GM18868 (cell line): ENCODE measurements at regions not wholly inside any gene's neighbourhood (a gene's known extent, or its start where the extent isn't known, plus 50 kb on each side); places are given as distances from the start of the nearest gene placed in this dataset.

Source experiments
- ATAC-seq: cut with Tn5 transposase; IDR thresholded peaks from one replicate; pipeline ENCODE4 v1.9.1; 2021; ENCODE audit warnings: mild to moderate bottlenecking, moderate library complexity; ENCODE audit not compliant: unreplicated experiment

- ATAC-seq = no peak
Observed at GRCh38 chr6:167731731-167732422, 94.8 kb upstream of the AFDN start.

DNA sequence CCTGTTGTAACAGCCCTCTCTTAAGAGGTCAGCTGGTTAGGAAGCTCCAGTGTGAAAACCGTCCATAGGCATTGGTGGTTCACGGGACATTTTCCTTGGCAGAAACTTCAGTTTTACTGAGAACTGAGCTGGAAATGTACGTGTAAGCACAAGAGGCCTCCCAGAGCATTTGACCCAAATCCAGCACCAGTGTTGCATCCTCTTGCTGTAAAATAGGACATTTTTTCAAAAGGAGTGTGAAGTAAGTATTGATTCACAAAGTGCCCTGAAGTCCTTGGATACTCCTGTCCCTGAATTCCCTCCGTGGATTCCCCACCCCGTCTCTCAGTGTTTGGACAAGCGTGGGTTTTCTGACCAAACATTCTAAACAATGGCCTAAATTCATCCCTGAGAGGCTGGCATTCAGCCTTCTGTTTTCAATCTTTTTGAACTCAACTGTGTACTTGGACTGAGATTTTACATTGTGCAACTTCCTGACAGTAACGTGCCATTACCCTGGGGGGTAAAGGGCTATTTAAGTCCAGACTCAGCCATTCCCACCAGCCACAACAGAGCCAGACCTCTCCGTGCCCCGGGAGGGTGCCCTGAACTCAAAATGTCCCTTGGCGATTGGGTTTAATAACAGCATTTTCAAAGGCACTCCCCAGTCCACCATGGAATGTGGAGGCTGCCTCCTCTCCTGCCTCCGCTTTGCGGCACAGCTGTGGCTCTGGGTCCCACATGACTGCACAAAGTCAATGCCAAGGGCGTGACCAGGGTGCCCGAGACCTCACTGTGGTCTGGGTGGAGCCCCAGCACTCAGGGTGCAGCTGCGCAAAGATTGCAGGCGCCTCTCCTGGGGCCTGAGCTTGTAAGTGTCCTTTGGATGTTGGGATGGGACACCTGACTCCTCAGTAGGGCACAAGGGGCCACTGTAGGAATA lies 92.7 kb upstream of the AFDN start:
- no peak for ATAC-seq

DNA sequence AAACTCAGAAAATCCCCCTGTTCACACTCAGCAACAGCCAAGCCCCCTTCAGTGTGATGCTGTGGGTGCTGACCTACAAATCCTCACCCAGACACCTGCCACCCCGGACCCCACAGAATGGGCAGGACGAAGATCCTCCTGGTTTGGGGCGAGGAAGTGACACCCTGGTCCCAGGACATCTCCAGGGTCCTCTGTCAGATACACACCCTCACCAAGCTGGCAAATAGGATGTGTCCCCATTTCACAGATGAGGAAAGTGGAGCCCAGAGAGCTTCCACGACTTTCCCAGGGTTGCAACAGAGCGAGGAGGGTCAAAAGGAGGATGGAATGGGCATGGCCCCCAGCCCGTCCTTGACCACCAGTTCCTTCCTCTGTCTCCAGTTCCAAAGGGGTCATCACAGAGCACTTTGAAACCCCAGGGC lies 92.0 kb upstream of the AFDN start:
- no peak for ATAC-seq

- no peak for ATAC-seq
Observed at GRCh38 chr6:167735084-167735950, 91.4 kb upstream of the AFDN start.

DNA sequence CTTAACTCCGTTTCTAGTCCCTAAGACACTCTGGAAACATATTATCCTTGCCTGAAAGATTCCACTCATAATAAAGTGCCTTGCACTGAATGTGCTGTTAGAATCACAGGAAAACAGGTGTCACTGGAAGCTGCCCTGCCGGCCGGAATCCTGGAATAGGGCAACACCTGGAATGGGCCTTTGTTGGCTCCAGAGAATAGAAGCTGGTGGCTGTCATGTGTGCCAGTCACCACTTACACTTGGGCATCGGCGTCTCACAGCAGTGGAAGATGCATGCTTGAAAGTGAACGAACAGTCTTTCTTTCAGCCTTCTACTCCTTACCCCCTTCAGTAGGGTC lies 90.8 kb upstream of the AFDN start:
- ATAC-seq = no peak

DNA sequence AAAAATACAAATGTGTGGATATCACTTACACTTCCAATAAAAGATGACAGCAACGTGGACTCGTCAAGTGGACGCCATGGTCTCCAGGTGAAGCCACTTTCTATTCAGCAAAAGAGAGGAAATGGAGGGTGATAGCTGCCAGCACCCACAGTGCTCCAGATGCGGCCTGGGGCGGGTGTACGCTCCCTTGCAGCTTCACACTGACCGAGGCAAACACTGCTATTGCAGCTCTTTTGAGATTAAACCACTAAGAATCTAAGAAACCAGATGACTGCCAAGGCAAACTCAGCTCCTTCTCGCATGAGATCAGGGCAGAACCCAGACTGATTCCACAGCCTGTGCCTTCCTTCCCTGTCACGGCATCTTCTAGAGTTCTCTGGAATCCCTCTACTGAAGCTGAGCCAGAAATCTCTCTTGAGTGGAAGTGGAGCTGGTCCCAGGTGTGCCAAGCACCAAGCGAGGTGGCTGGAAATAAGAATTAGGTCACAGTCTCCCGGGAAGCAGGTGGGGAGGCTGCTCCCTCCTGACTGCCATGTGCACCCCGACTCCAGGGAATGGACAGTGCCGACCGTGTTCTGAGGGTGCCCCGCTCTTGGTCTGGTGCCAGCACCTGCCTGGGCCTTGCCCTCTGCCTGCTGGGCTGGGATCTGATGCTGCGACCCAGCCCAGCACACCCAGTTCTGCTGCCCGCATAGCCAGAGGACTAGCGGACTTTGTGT lies 90.1 kb upstream of the AFDN start:
- ATAC-seq = no peak

- ATAC-seq = no peak
Observed at GRCh38 chr6:167737205-167737830, 89.4 kb upstream of the AFDN start.

- no peak for ATAC-seq
Observed at GRCh38 chr6:167738386-167738785, 88.3 kb upstream of the AFDN start.

- no peak for ATAC-seq
Observed at GRCh38 chr6:167739721-167740475, 86.8 kb upstream of the AFDN start.

DNA sequence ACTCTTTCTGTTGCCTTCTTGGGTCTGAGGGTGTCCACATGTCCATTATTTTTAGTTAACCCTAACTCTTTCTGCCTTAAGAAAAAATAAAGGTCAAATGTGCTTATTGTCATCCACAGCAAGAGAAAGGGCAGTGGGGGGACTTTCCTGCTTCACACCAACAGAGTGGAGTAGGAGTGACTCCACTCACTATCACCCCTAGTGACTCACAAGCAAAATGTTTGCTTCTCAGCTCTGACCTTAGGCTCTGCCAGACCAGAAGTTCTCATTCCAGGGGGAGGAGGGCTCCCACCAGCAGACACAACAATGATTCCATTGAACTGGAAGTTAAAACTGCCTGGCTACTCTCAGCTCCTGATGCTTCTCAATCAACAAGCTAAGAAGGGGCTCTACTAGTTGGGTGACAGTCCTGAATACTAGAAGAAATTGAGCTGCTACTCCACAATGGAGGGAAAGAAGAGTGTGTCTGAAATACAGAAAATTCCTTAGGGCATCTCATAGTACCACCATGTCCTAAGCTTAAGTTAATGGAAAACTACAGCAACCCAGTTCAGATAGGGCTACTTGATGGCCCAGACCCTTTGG lies 83.9 kb upstream of the AFDN start:
- no peak for ATAC-seq

DNA sequence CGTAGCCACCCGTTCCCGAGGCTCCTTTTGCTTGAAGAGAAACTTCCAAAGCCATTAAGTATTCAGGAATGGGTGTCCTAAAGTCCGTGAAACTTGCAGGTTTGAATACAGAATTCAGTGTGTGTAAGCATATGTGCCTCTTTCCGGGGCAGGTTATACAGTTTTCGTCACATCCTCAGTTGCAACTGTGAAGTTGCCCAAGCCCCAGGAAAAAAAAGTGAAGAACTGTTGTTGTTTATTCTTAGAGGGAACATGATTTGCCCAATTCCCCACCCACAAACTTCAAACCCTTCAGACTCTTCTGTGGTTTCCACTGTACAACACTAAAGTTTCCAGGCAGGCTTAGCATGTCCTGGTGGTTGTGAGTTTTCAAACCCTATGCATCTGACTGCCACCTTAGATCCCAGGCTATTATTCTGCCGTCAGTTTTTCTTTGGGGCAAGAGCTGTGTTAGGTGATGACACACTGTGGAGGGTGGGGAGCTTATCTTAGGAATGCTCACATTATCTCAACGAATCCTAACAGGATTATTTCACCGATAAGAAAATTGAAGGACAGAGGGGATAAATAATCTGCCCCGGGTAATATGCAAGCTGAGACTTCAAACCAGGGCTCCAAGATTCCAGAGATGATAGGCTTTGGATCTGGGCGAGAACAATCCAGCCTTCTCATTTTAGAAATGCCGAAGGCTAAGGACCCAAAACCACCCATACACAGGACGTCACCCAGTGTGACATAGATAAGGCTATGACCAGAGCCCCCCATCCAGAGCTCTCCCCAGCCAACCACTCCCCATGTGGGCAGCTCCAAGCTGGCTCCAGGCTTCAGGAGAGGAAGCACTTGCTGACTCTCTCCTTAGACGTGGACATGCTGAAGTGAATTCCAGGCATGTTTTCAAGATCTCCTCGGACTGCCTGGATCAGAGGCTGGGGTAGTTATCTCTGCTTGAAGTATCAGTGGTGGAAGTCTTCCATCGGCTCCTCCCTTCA lies 81.7 kb upstream of the AFDN start:
- no peak for ATAC-seq

- no peak for ATAC-seq
Observed at GRCh38 chr6:167745670-167746389, 80.9 kb upstream of the AFDN start.

DNA sequence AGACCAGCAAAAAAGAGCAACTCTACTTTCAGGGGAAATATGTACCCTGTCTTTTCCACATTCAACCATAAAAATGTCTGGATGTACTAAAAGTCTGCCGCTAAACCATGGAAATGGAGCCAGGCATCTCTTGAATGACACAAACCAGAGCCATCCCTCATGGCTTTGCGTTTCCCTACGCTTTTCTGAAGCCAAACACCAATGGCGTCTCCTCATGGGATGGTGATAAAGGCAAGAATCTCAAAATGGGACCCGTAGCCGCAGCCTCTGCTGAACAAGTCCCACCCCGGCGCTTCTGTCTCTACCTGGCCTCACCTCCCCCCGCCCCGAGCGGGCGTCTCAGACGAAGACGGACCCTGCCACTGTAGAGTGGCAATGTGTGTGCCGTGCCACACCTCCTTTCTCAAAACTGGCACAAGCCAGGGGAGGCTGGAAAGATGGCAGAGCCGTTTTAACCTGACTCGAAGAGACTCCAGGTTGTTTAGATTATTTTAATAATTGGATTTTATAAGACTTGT lies 80.3 kb upstream of the AFDN start:
- ATAC-seq = no peak

- no peak for ATAC-seq
Observed at GRCh38 chr6:167746975-167747374, 79.7 kb upstream of the AFDN start.

GRCh38 chr6:167747645-167748044 lies 79.1 kb upstream of the AFDN start:
- no peak for ATAC-seq

GRCh38 chr6:167748046-167748445 lies 78.7 kb upstream of the AFDN start:
- no peak for ATAC-seq
